ENCODE measurements at regions not wholly inside any gene's neighbourhood (a gene's known extent, or its start where the extent isn't known, plus 50 kb on each side); places are given as distances from the start of the nearest gene placed in this dataset.

DNA sequence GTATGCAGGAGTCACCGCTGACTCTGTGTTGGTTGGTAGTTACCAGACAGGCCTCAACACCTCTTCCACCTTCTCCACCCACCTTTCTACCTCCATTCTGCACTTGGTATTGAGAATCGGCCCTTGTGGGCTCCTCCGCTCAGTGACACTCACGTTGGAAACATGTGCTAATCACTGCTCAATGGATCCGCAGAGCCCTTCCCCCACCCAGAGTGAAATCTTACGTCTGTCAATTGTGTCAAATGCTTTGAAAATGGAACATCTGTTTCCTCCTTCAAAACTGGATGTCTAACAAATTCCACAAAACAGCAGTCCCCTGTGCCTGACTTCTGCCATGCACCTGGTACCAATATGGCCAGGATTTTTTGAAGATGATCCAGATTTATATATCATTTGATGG is 65.5 kb upstream of the NRIP1 start:
- peaks cover 4% of the 10 kb centered on the region for H3K4me1 Mint-ChIP-seq (ENCODE audit: low read depth, unreplicated experiment)
- no peaks in the 10 kb centered on the region for H3K27me3 Mint-ChIP-seq (ENCODE audit: low read depth, unreplicated experiment)
- no peak overlapping the region for H3K4me3 Mint-ChIP-seq (ENCODE audit: unreplicated experiment)
- no peaks in the 10 kb centered on the region for H4K20me1 ChIP-seq (ENCODE audit: insufficient read depth, low read length)
- H3K9ac ChIP-seq (ENCODE audit: low read length) = no peak overlapping the region
- no peaks in the 10 kb centered on the region for H3K27me3 ChIP-seq (ENCODE audit: insufficient read depth, low read length)
- FAIRE-seq (no peak), DNase-seq (ENCODE audit: low read depth) (no peak)
- H3K27ac ChIP-seq (ENCODE audit: low read depth, low read length) = no peak overlapping the region
- no peak overlapping the region for H2AFZ ChIP-seq (ENCODE audit: low read depth, low read length)
- H3K9me3 Mint-ChIP-seq (ENCODE audit: unreplicated experiment) = peaks cover 5% of the 10 kb centered on the region
- H3K4me2 ChIP-seq (ENCODE audit: low read length) = no peak overlapping the region
- H3K4me1 ChIP-seq (ENCODE audit: insufficient read depth, low read length) = no peaks in the 10 kb centered on the region
- TF ChIP-seq, protein P1, sequence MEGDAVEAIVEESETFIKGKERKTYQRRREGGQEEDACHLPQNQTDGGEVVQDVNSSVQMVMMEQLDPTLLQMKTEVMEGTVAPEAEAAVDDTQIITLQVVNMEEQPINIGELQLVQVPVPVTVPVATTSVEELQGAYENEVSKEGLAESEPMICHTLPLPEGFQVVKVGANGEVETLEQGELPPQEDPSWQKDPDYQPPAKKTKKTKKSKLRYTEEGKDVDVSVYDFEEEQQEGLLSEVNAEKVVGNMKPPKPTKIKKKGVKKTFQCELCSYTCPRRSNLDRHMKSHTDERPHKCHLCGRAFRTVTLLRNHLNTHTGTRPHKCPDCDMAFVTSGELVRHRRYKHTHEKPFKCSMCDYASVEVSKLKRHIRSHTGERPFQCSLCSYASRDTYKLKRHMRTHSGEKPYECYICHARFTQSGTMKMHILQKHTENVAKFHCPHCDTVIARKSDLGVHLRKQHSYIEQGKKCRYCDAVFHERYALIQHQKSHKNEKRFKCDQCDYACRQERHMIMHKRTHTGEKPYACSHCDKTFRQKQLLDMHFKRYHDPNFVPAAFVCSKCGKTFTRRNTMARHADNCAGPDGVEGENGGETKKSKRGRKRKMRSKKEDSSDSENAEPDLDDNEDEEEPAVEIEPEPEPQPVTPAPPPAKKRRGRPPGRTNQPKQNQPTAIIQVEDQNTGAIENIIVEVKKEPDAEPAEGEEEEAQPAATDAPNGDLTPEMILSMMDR (IDR thresholded peaks at IDR 0.05; ENCODE audit: insufficient read depth, low read depth, low read length) = no peak
- TF ChIP-seq EZH2 (IDR thresholded peaks at IDR 0.05; ENCODE audit: insufficient read depth, low read length) = no peak
- no peak overlapping the region for H3K4me3 ChIP-seq (ENCODE audit: insufficient read depth, low read depth, low read length)
- no peak overlapping the region for H3K27ac Mint-ChIP-seq (ENCODE audit: unreplicated experiment)
- H3K36me3 Mint-ChIP-seq (ENCODE audit: low read depth, unreplicated experiment) = no peaks in the 10 kb centered on the region
- no peaks in the 10 kb centered on the region for H3K9me3 ChIP-seq (ENCODE audit: insufficient read depth, low read depth, low read length)
- H3K79me2 ChIP-seq (ENCODE audit: insufficient read depth, low read length) = no peaks in the 10 kb centered on the region
- H3K36me3 ChIP-seq (ENCODE audit: insufficient read depth, low read length) = no peaks in the 10 kb centered on the region

- H3K9me3 ChIP-seq (ENCODE audit: insufficient read depth, low read depth, low read length) = no peaks in the 10 kb centered on the region
- H2AFZ ChIP-seq (ENCODE audit: low read depth, low read length) = no peak overlapping the region
- FAIRE-seq (no peak), DNase-seq (ENCODE audit: low read depth) (no peak)
- H4K20me1 ChIP-seq (ENCODE audit: insufficient read depth, low read length) = no peaks in the 10 kb centered on the region
- no peak overlapping the region for H3K4me3 Mint-ChIP-seq (ENCODE audit: unreplicated experiment)
- no peaks in the 10 kb centered on the region for H3K27me3 Mint-ChIP-seq (ENCODE audit: low read depth, unreplicated experiment)
- H3K4me1 Mint-ChIP-seq (ENCODE audit: low read depth, unreplicated experiment) = peaks cover 4% of the 10 kb centered on the region
- no peaks in the 10 kb centered on the region for H3K36me3 ChIP-seq (ENCODE audit: insufficient read depth, low read length)
- H3K9ac ChIP-seq (ENCODE audit: low read length) = no peak overlapping the region
- H3K27ac Mint-ChIP-seq (ENCODE audit: unreplicated experiment) = no peak overlapping the region
- peaks cover 5% of the 10 kb centered on the region for H3K9me3 Mint-ChIP-seq (ENCODE audit: unreplicated experiment)
- H3K4me1 ChIP-seq (ENCODE audit: insufficient read depth, low read length) = no peaks in the 10 kb centered on the region
- H3K4me2 ChIP-seq (ENCODE audit: low read length) = no peak overlapping the region
- no peak for TF ChIP-seq EZH2 (IDR thresholded peaks at IDR 0.05; ENCODE audit: insufficient read depth, low read length)
- TF ChIP-seq, protein P1 (IDR thresholded peaks at IDR 0.05; ENCODE audit: insufficient read depth, low read depth, low read length) = no peak
- H3K27me3 ChIP-seq (ENCODE audit: insufficient read depth, low read length) = no peaks in the 10 kb centered on the region
- no peaks in the 10 kb centered on the region for H3K36me3 Mint-ChIP-seq (ENCODE audit: low read depth, unreplicated experiment)
- no peak overlapping the region for H3K27ac ChIP-seq (ENCODE audit: low read depth, low read length)
- H3K79me2 ChIP-seq (ENCODE audit: insufficient read depth, low read length) = no peaks in the 10 kb centered on the region
- H3K4me3 ChIP-seq (ENCODE audit: insufficient read depth, low read depth, low read length) = no peak overlapping the region
These were observed 66.0 kb upstream of the NRIP1 start for GRCh38 chr21:15130751-15131150.

- Mint-ChIP-seq H3K9me3 (ENCODE audit: unreplicated experiment) (peaks cover 5% of the 10 kb centered on the region), H3K4me3 (ENCODE audit: unreplicated experiment) (no peak overlapping the region), H3K27ac (ENCODE audit: unreplicated experiment) (no peak overlapping the region), H3K36me3 (ENCODE audit: low read depth, unreplicated experiment) (no peaks in the 10 kb centered on the region), H3K4me1 (ENCODE audit: low read depth, unreplicated experiment) (peaks cover 4% of the 10 kb centered on the region), H3K27me3 (ENCODE audit: low read depth, unreplicated experiment) (peaks cover 1% of the 10 kb centered on the region)
- no peak for DNase-seq (ENCODE audit: low read depth)
- no peak for TF ChIP-seq EZH2 (IDR thresholded peaks at IDR 0.05; ENCODE audit: insufficient read depth, low read length)
- TF ChIP-seq, protein P1 (IDR thresholded peaks at IDR 0.05; ENCODE audit: insufficient read depth, low read depth, low read length) = no peak
- Histone ChIP-seq H3K4me1 (ENCODE audit: insufficient read depth, low read length) (no peaks in the 10 kb centered on the region), H3K27me3 (ENCODE audit: insufficient read depth, low read length) (no peaks in the 10 kb centered on the region), H3K9ac (ENCODE audit: low read length) (no peak overlapping the region), H3K4me3 (ENCODE audit: insufficient read depth, low read depth, low read length) (no peak overlapping the region), H3K9me3 (ENCODE audit: insufficient read depth, low read depth, low read length) (no peaks in the 10 kb centered on the region), H2AFZ (ENCODE audit: low read depth, low read length) (no peak overlapping the region), H3K36me3 (ENCODE audit: insufficient read depth, low read length) (no peaks in the 10 kb centered on the region), H3K27ac (ENCODE audit: low read depth, low read length) (no peak overlapping the region), H3K79me2 (ENCODE audit: insufficient read depth, low read length) (no peaks in the 10 kb centered on the region), H4K20me1 (ENCODE audit: insufficient read depth, low read length) (no peaks in the 10 kb centered on the region), H3K4me2 (ENCODE audit: low read length) (no peak overlapping the region)
- FAIRE-seq = no peak
These were observed 68.0 kb upstream of the NRIP1 start for GRCh38 chr21:15132781-15133180.

Data from astrocyte (in vitro differentiated cells and primary cell).